Chondrocyte (in vitro differentiated cells): ENCODE measurements at regions not wholly inside any gene's neighbourhood (a gene's known extent, or its start where the extent isn't known, plus 50 kb on each side); places are given as distances from the start of the nearest gene placed in this dataset.
"Not testable (repeated sequence)": the region's sequence is repeated elsewhere in the genome, so short reads cannot be mapped to it uniquely, and the experiment has no call there.

Experiments used
- DNase-seq: peaks from one replicate; pipeline ENCODE4 v3.0.0; 2021; ENCODE audit warnings: mixed read lengths, low spot score
- H3K27ac Mint-ChIP-seq: one replicate; pipeline ENCODE4 v1.8.0; 2021; ENCODE audit warnings: mild to moderate bottlenecking, moderate library complexity, mixed read lengths; ENCODE audit not compliant: unreplicated experiment
- H3K27me3 Mint-ChIP-seq: 2 replicates; pipeline ENCODE4 v1.8.0; 2021; ENCODE audit warnings: low read depth, mixed read lengths
- H3K36me3 Mint-ChIP-seq: 2 replicates; pipeline ENCODE4 v1.8.0; 2021; ENCODE audit warnings: low read depth, mixed read lengths
- H3K4me1 Mint-ChIP-seq: 2 replicates; pipeline ENCODE4 v1.8.0; 2021; ENCODE audit warnings: low read depth, mild to moderate bottlenecking, mixed read lengths
- H3K4me3 Mint-ChIP-seq: one replicate; pipeline ENCODE4 v1.8.0; 2021; ENCODE audit warnings: mild to moderate bottlenecking, moderate library complexity, mixed read lengths; ENCODE audit not compliant: unreplicated experiment
- H3K9me3 Mint-ChIP-seq: 2 replicates; pipeline ENCODE4 v1.8.0; 2021; ENCODE audit warnings: low read depth, mixed read lengths
- CTCF ChIP-seq: fragments of 200-600 bp; sonication (generic); IDR thresholded peaks from 2 replicates; pipeline ENCODE4 v1.5.0; 2021; ENCODE audit warnings: antibody characterized with exemption, mild to moderate bottlenecking, moderate library complexity

- no peaks in the 10 kb centered on the region for H3K36me3 Mint-ChIP-seq
- no peak overlapping the region for H3K4me3 Mint-ChIP-seq
- no peak for DNase-seq
These were observed 646.7 kb upstream of the ZNF804A start for GRCh38 chr2:183951630-183952029.

GRCh38 chr2:183952741-183953140 lies 645.6 kb upstream of the ZNF804A start:
- no peak overlapping the region for H3K4me3 Mint-ChIP-seq
- peaks cover 2% of the 10 kb centered on the region for H3K27me3 Mint-ChIP-seq
- H3K36me3 Mint-ChIP-seq, result no peaks in the 10 kb centered on the region
- H3K27ac Mint-ChIP-seq, result no peak overlapping the region
- H3K4me1 Mint-ChIP-seq, result no peaks in the 10 kb centered on the region
- no peaks in the 10 kb centered on the region for H3K9me3 Mint-ChIP-seq
- DNase-seq, result no peak
- TF ChIP-seq CTCF, result no peak

More at GRCh38 chr2:183951630-183952029, 646.7 kb upstream of the ZNF804A start:
- H3K4me1 Mint-ChIP-seq, result no peaks in the 10 kb centered on the region
- no peak overlapping the region for H3K27ac Mint-ChIP-seq
- TF ChIP-seq CTCF, result no peak
- peaks cover 2% of the 10 kb centered on the region for H3K27me3 Mint-ChIP-seq
- no peaks in the 10 kb centered on the region for H3K9me3 Mint-ChIP-seq

GRCh38 chr2:183963609-183964008 lies 634.7 kb upstream of the ZNF804A start:
- Mint-ChIP-seq H3K9me3 (no peaks in the 10 kb centered on the region), H3K4me1 (no peaks in the 10 kb centered on the region), H3K4me3 (no peak overlapping the region), H3K27ac (no peak overlapping the region), H3K27me3 (peaks cover 9% of the 10 kb centered on the region), H3K36me3 (no peaks in the 10 kb centered on the region)
- DNase-seq, result no peak
- no peak for TF ChIP-seq CTCF

GRCh38 chr2:183964565-183964964 lies 633.8 kb upstream of the ZNF804A start:
- no peak overlapping the region for H3K4me3 Mint-ChIP-seq

GRCh38 chr2:183967756-183968155 lies 630.6 kb upstream of the ZNF804A start:
- no peak for TF ChIP-seq CTCF
- H3K4me1 Mint-ChIP-seq, result no peaks in the 10 kb centered on the region
- no peak overlapping the region for H3K27ac Mint-ChIP-seq
- H3K27me3 Mint-ChIP-seq, result peaks cover 6% of the 10 kb centered on the region
- H3K36me3 Mint-ChIP-seq, result no peaks in the 10 kb centered on the region
- no peak overlapping the region for H3K4me3 Mint-ChIP-seq
- peaks cover 6% of the 10 kb centered on the region for H3K9me3 Mint-ChIP-seq
- DNase-seq, result no peak

More at GRCh38 chr2:183964565-183964964, 633.8 kb upstream of the ZNF804A start:
- H3K4me1 Mint-ChIP-seq, result no peaks in the 10 kb centered on the region
- no peaks in the 10 kb centered on the region for H3K9me3 Mint-ChIP-seq
- DNase-seq, result no peak
- no peaks in the 10 kb centered on the region for H3K36me3 Mint-ChIP-seq
- no peak overlapping the region for H3K27ac Mint-ChIP-seq
- H3K27me3 Mint-ChIP-seq, result peaks cover 9% of the 10 kb centered on the region
- TF ChIP-seq CTCF, result no peak

- not testable (repeated sequence) for H3K36me3 Mint-ChIP-seq, H3K27ac Mint-ChIP-seq, H3K4me1 Mint-ChIP-seq, H3K4me3 Mint-ChIP-seq, H3K27me3 Mint-ChIP-seq, DNase-seq
- peaks cover 38% of the 10 kb centered on the region for H3K9me3 Mint-ChIP-seq
These were observed 622.7 kb upstream of the ZNF804A start for GRCh38 chr2:183975676-183976075.
